ENCODE measurements at regions not wholly inside any gene's neighbourhood (a gene's known extent, or its start where the extent isn't known, plus 50 kb on each side); places are given as distances from the start of the nearest gene placed in this dataset.

DNA sequence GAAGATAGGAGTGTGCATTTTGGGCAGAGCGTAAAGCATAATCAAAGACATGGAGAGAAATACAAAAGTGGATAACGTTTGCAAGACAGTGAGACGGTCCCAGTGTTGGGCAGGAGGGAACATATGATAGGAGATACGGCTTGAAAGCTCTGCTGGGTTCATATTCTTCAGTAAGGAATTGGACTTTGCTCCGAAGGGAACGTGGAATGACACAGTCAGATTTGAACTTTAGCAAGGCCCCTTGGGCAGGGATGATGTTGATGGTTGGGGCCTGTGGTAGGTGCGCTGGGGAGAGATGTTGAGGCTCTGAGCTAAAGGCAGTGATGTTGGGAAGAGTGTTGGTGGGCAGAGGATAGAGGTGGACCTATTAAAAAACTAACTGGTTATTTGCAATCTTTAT lies 143.5 kb upstream of the TBX3 start:
- no peak for DNase-seq
- H3K18ac ChIP-seq (ENCODE audit: low read length), result no peak overlapping the region
- H2AK5ac ChIP-seq (ENCODE audit: low read length), result no peak overlapping the region
- H3K9ac ChIP-seq (ENCODE audit: low read length), result no peak overlapping the region
- H3K9me3 ChIP-seq (ENCODE audit: insufficient read depth, low read depth, low read length), result no peaks in the 10 kb centered on the region
- H3K27me3 ChIP-seq (ENCODE audit: insufficient read depth, low read length), result no peaks in the 10 kb centered on the region
- H2AFZ ChIP-seq (ENCODE audit: insufficient read depth, low read length, poor library complexity), result no peak overlapping the region
- H3K4me1 ChIP-seq (ENCODE audit: control insufficient read depth in 1 of 2, insufficient read depth in 2 of 2, low read length in 2 of 2), result no peaks in the 10 kb centered on the region
- H3K4me2 ChIP-seq (ENCODE audit: low read length), result no peak overlapping the region
- H3K4me3 ChIP-seq (ENCODE audit: low read depth, low read length), result no peak overlapping the region
- no peak overlapping the region for H4K91ac ChIP-seq (ENCODE audit: low read depth, low read length)
- no peak overlapping the region for H2BK5ac ChIP-seq (ENCODE audit: low read depth, low read length, poor library complexity)
- no peak overlapping the region for H2BK12ac ChIP-seq (ENCODE audit: low read length)
- H3K23ac ChIP-seq (ENCODE audit: low read length), result no peak overlapping the region
- no peak overlapping the region for H3K27ac ChIP-seq (ENCODE audit: low read depth, low read length)
- H3K79me2 ChIP-seq (ENCODE audit: control insufficient read depth, insufficient read depth, low read length, poor library complexity), result no peaks in the 10 kb centered on the region
- H3K36me3 ChIP-seq (ENCODE audit: control insufficient read depth in 1 of 2, insufficient read depth in 2 of 2, low read length in 2 of 2), result no peaks in the 10 kb centered on the region
- no peak overlapping the region for H4K8ac ChIP-seq (ENCODE audit: low read depth, low read length)
- H3K79me1 ChIP-seq (ENCODE audit: low read length), result no peaks in the 10 kb centered on the region
- H4K12ac ChIP-seq (ENCODE audit: low read depth, low read length), result no peak overlapping the region
- H3K14ac ChIP-seq (ENCODE audit: low read length), result no peak overlapping the region
- no peak overlapping the region for H3K4ac ChIP-seq (ENCODE audit: low read depth, low read length)
- WGBS (ENCODE audit: extremely low coverage, insufficient coverage, insufficient read length), result no CpG with 5 or more reads among the region's 7 CpGs
- no peak overlapping the region for H2BK120ac ChIP-seq (ENCODE audit: insufficient read depth, low read length, poor library complexity)

DNA sequence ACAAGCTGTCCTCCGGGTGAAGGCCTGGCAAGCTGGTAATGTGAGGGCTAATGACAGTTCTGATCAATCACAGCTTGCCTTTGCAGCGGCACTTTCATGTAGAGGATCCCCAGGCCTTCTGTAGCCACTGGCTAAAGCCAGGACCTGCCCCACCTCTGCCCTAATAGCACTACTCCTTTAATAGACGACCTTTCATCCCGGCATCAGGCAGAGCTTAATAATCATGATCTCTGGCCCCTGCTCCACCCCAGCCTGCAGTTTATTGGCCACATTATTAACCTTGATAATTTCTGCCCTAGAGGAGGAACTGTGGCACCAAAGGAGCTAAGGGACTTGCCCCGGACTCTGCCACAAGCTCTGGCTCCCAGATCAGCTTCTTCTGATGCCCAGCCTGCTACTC lies 142.3 kb upstream of the TBX3 start:
- no peak for DNase-seq

DNA sequence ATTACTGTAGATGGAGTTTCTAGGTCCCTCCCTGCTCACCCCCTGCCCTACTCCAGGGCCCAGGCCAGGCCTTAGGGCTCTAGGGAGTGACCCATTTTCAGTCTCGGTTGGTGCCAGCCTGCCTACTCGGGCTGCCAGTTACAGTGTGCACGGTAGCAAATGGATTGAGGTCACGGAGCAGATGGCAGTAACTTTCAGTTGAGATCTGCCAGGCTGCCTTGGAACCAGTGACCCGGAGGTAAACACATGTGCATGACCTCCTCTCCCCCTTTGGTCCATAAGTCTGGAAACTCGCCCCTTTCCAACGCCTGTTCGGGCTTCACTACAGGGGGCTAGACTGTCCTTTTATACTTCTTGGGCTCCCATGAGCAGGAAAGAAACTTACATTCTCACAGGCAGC lies 139.7 kb upstream of the TBX3 start:
- H3K4me2 ChIP-seq (ENCODE audit: low read length), result no peak overlapping the region
- no peaks in the 10 kb centered on the region for H3K79me2 ChIP-seq (ENCODE audit: control insufficient read depth, insufficient read depth, low read length, poor library complexity)
- no peaks in the 10 kb centered on the region for H3K36me3 ChIP-seq (ENCODE audit: control insufficient read depth in 1 of 2, insufficient read depth in 2 of 2, low read length in 2 of 2)
- no CpG with 5 or more reads among the region's 8 CpGs for WGBS (ENCODE audit: extremely low coverage, insufficient coverage, insufficient read length)
- H4K91ac ChIP-seq (ENCODE audit: low read depth, low read length), result no peak overlapping the region
- no peak overlapping the region for H4K12ac ChIP-seq (ENCODE audit: low read depth, low read length)
- no peak overlapping the region for H4K8ac ChIP-seq (ENCODE audit: low read depth, low read length)
- no peaks in the 10 kb centered on the region for H3K4me1 ChIP-seq (ENCODE audit: control insufficient read depth in 1 of 2, insufficient read depth in 2 of 2, low read length in 2 of 2)
- no peak overlapping the region for H3K18ac ChIP-seq (ENCODE audit: low read length)
- H3K14ac ChIP-seq (ENCODE audit: low read length), result no peak overlapping the region
- H3K9me3 ChIP-seq (ENCODE audit: insufficient read depth, low read depth, low read length), result no peaks in the 10 kb centered on the region
- H2BK120ac ChIP-seq (ENCODE audit: insufficient read depth, low read length, poor library complexity), result no peak overlapping the region
- H2AK5ac ChIP-seq (ENCODE audit: low read length), result peak overlapping the region; percentile 20
- H3K4me3 ChIP-seq (ENCODE audit: low read depth, low read length), result no peak overlapping the region
- H2BK12ac ChIP-seq (ENCODE audit: low read length), result no peak overlapping the region
- no peak overlapping the region for H3K23ac ChIP-seq (ENCODE audit: low read length)
- no peak overlapping the region for H3K9ac ChIP-seq (ENCODE audit: low read length)
- H3K79me1 ChIP-seq (ENCODE audit: low read length), result no peaks in the 10 kb centered on the region
- no peak overlapping the region for H2BK5ac ChIP-seq (ENCODE audit: low read depth, low read length, poor library complexity)
- H3K27ac ChIP-seq (ENCODE audit: low read depth, low read length), result no peak overlapping the region
- no peak overlapping the region for H3K4ac ChIP-seq (ENCODE audit: low read depth, low read length)
- no peak overlapping the region for H2AFZ ChIP-seq (ENCODE audit: insufficient read depth, low read length, poor library complexity)
- no peak for DNase-seq
- no peaks in the 10 kb centered on the region for H3K27me3 ChIP-seq (ENCODE audit: insufficient read depth, low read length)

More for the DNA sequence above, 142.3 kb upstream of the TBX3 start:
- no peak overlapping the region for H3K9ac ChIP-seq (ENCODE audit: low read length)
- no peaks in the 10 kb centered on the region for H3K9me3 ChIP-seq (ENCODE audit: insufficient read depth, low read depth, low read length)
- no CpG with 5 or more reads among the region's 5 CpGs for WGBS (ENCODE audit: extremely low coverage, insufficient coverage, insufficient read length)
- H2AFZ ChIP-seq (ENCODE audit: insufficient read depth, low read length, poor library complexity), result no peak overlapping the region
- no peak overlapping the region for H4K8ac ChIP-seq (ENCODE audit: low read depth, low read length)
- H3K79me2 ChIP-seq (ENCODE audit: control insufficient read depth, insufficient read depth, low read length, poor library complexity), result no peaks in the 10 kb centered on the region
- no peaks in the 10 kb centered on the region for H3K27me3 ChIP-seq (ENCODE audit: insufficient read depth, low read length)
- H2BK5ac ChIP-seq (ENCODE audit: low read depth, low read length, poor library complexity), result no peak overlapping the region
- no peak overlapping the region for H3K4ac ChIP-seq (ENCODE audit: low read depth, low read length)
- H4K12ac ChIP-seq (ENCODE audit: low read depth, low read length), result no peak overlapping the region
- H2BK120ac ChIP-seq (ENCODE audit: insufficient read depth, low read length, poor library complexity), result no peak overlapping the region
- H3K18ac ChIP-seq (ENCODE audit: low read length), result no peak overlapping the region
- no peak overlapping the region for H4K91ac ChIP-seq (ENCODE audit: low read depth, low read length)
- H2AK5ac ChIP-seq (ENCODE audit: low read length), result no peak overlapping the region
- H3K23ac ChIP-seq (ENCODE audit: low read length), result no peak overlapping the region
- H3K14ac ChIP-seq (ENCODE audit: low read length), result no peak overlapping the region
- H3K79me1 ChIP-seq (ENCODE audit: low read length), result no peaks in the 10 kb centered on the region
- H3K4me1 ChIP-seq (ENCODE audit: control insufficient read depth in 1 of 2, insufficient read depth in 2 of 2, low read length in 2 of 2), result no peaks in the 10 kb centered on the region
- no peak overlapping the region for H3K27ac ChIP-seq (ENCODE audit: low read depth, low read length)
- no peak overlapping the region for H2BK12ac ChIP-seq (ENCODE audit: low read length)
- H3K4me3 ChIP-seq (ENCODE audit: low read depth, low read length), result no peak overlapping the region
- H3K36me3 ChIP-seq (ENCODE audit: control insufficient read depth in 1 of 2, insufficient read depth in 2 of 2, low read length in 2 of 2), result no peaks in the 10 kb centered on the region
- no peak overlapping the region for H3K4me2 ChIP-seq (ENCODE audit: low read length)

DNA sequence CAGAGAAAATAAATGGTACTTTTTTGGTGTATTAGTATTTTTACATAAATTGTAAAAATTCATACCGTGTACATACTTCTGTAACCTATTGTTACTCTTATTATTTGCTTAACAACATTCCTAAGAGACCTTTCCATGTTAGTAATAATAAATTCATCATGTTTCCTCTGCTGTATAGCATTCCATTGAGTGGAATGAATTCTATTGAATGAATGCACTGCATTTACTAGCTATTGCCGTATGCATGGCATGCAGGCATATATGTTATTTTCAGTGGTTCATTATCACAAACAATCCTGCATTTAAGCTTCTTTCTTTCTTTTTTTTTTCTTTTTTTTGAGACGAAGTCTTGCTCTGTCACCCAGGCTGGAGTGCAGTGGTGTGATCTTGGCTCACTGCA lies 137.6 kb upstream of the TBX3 start:
- H3K4me2 ChIP-seq (ENCODE audit: low read length), result no peak overlapping the region
- no peaks in the 10 kb centered on the region for H3K79me1 ChIP-seq (ENCODE audit: low read length)
- H2BK120ac ChIP-seq (ENCODE audit: insufficient read depth, low read length, poor library complexity), result no peak overlapping the region
- no peak overlapping the region for H2BK12ac ChIP-seq (ENCODE audit: low read length)
- no CpG with 5 or more reads among the region's 3 CpGs for WGBS (ENCODE audit: extremely low coverage, insufficient coverage, insufficient read length)
- H3K36me3 ChIP-seq (ENCODE audit: control insufficient read depth in 1 of 2, insufficient read depth in 2 of 2, low read length in 2 of 2), result no peaks in the 10 kb centered on the region
- H2AK5ac ChIP-seq (ENCODE audit: low read length), result no peak overlapping the region
- H3K27me3 ChIP-seq (ENCODE audit: insufficient read depth, low read length), result no peaks in the 10 kb centered on the region
- no peaks in the 10 kb centered on the region for H3K4me1 ChIP-seq (ENCODE audit: control insufficient read depth in 1 of 2, insufficient read depth in 2 of 2, low read length in 2 of 2)
- H3K4me3 ChIP-seq (ENCODE audit: low read depth, low read length), result no peak overlapping the region
- no peaks in the 10 kb centered on the region for H3K9me3 ChIP-seq (ENCODE audit: insufficient read depth, low read depth, low read length)
- no peaks in the 10 kb centered on the region for H3K79me2 ChIP-seq (ENCODE audit: control insufficient read depth, insufficient read depth, low read length, poor library complexity)
- no peak overlapping the region for H3K9ac ChIP-seq (ENCODE audit: low read length)
- H3K27ac ChIP-seq (ENCODE audit: low read depth, low read length), result no peak overlapping the region
- H3K4ac ChIP-seq (ENCODE audit: low read depth, low read length), result no peak overlapping the region
- peak; percentile 33 to 79 for DNase-seq
- H2AFZ ChIP-seq (ENCODE audit: insufficient read depth, low read length, poor library complexity), result no peak overlapping the region
- no peak overlapping the region for H2BK5ac ChIP-seq (ENCODE audit: low read depth, low read length, poor library complexity)
- H3K14ac ChIP-seq (ENCODE audit: low read length), result no peak overlapping the region
- H3K18ac ChIP-seq (ENCODE audit: low read length), result no peak overlapping the region
- H4K12ac ChIP-seq (ENCODE audit: low read depth, low read length), result no peak overlapping the region
- H4K91ac ChIP-seq (ENCODE audit: low read depth, low read length), result no peak overlapping the region
- no peak overlapping the region for H4K8ac ChIP-seq (ENCODE audit: low read depth, low read length)
- no peak overlapping the region for H3K23ac ChIP-seq (ENCODE audit: low read length)

All from trophoblast cell (in vitro differentiated cells and primary cell).